ENCODE measurements at regions not wholly inside any gene's neighbourhood (a gene's known extent, or its start where the extent isn't known, plus 50 kb on each side); places are given as distances from the start of the nearest gene placed in this dataset.

GRCh38 chr2:175449616-175450015 is 268.1 kb upstream of the ATP5MC3 start:
- TF ChIP-seq EZH2 (IDR thresholded peaks at IDR 0.05; ENCODE audit: insufficient read depth, poor library complexity, severe bottlenecking) (no peak), EZH2phosphoT487 (IDR thresholded peaks at IDR 0.05; ENCODE audit: insufficient read depth, low read depth) (no peak)

Data from GM23248 (cell line).